Kidney (tissue), 13 donors: ENCODE measurements at regions not wholly inside any gene's neighbourhood (a gene's known extent, or its start where the extent isn't known, plus 50 kb on each side); places are given as distances from the start of the nearest gene placed in this dataset.
"Not testable (repeated sequence)": the region's sequence is repeated elsewhere in the genome, so short reads cannot be mapped to it uniquely, and the experiment has no call there.

Experiments used
- DNase-seq, 5 donors: peaks; one replicate each; pipeline ENCODE4 v3.0.0-alpha.2; 2013 to 2020
- FAIRE-seq: peaks from 2 replicates; lab custom pipeline; 2012; peaks lifted over from hg19 to GRCh38; lab: Jason Lieb, UNC
- H3K27ac ChIP-seq, 2 donors: one replicate each; pipeline ENCODE4 v1.7.0; 2013; ENCODE audit warnings: low read depth in 2 of 2, low read length in 2 of 2, inconsistent platforms in 1 of 2
- H3K27me3 ChIP-seq: one replicate; pipeline ENCODE4 v1.7.1; 2013; ENCODE audit warnings: low read length, inconsistent platforms; ENCODE audit not compliant: control insufficient read depth, insufficient read depth
- H3K36me3 ChIP-seq, 3 donors: one replicate each; pipeline versions ENCODE4 v1.7.0 to v1.7.1; 2013; ENCODE audit warnings: low read length in 3 of 3, control low read depth in 1 of 3, inconsistent platforms in 1 of 3; ENCODE audit not compliant: insufficient read depth in 3 of 3, control insufficient read depth in 2 of 3
- H3K4me1 ChIP-seq, 3 donors: one replicate each; pipeline versions ENCODE4 v1.7.0 to v1.7.1; 2013; ENCODE audit warnings: low read length in 3 of 3, inconsistent platforms in 1 of 3, low read depth in 1 of 3; ENCODE audit not compliant: control insufficient read depth in 2 of 3, insufficient read depth in 2 of 3
- H3K4me3 ChIP-seq, 3 donors: one replicate each; pipeline versions ENCODE4 v1.7.0 to v1.8.1; 2013; ENCODE audit warnings: low read length in 3 of 3, control low read depth in 1 of 3, inconsistent platforms in 1 of 3
- H3K9ac ChIP-seq, 3 donors: one replicate each; pipeline versions ENCODE4 v1.7.0 to v1.7.1; 2013; ENCODE audit warnings: low read length in 3 of 3, control low read depth in 1 of 3, inconsistent platforms in 1 of 3
- H3K9me3 ChIP-seq, 3 donors: one replicate each; pipeline versions ENCODE4 v1.7.0 to v1.7.1; 2013; ENCODE audit warnings: low read length in 3 of 3, control low read depth in 1 of 3, inconsistent platforms in 1 of 3; ENCODE audit not compliant: control insufficient read depth in 2 of 3, insufficient read depth in 1 of 3
- CTCF ChIP-seq: IDR thresholded peaks from 3 replicates; pipeline ENCODE4 v1.5.1; 2012; ENCODE audit warnings: mild to moderate bottlenecking, moderate library complexity, borderline replicate concordance; ENCODE audit not compliant: insufficient read depth; ENCODE audit errors: extremely low read depth
- intact Hi-C: fragments of 100-400 bp; cut with DNase I; formaldehyde crosslinking; loops from one replicate; pipeline ENCODE4 v1.11.1; 2022
- donor health status: control.
- donor health status: control.
- donor health status: control.
- donor health status: control.
- donor health status: control.
- donor health status: DM: yes; HTN: yes; CAD: no.
- donor health status: Normal renal cell carcinoma (clear cell type).

- Histone ChIP-seq H3K4me1 (peaks cover 2 to 6% (median 5%) of the 10 kb centered on the region in 3 donors), H3K4me3 (no peak overlapping the region), H3K27ac (no peak overlapping the region), H3K36me3 (no peaks in the 10 kb centered on the region), H3K9me3 (no peaks in the 10 kb centered on the region), H3K9ac (no peak overlapping the region), H3K27me3 (no peaks in the 10 kb centered on the region)
- intact Hi-C loops: no loop called here
- TF ChIP-seq CTCF: no peak
- DNase-seq (no peak), FAIRE-seq (no peak)
Observed at GRCh38 chr13:79935121-79935520, 405.8 kb downstream of the SPRY2 start.

- H3K27ac ChIP-seq: no peak overlapping the region
- H3K27me3 ChIP-seq: no peaks in the 10 kb centered on the region
- intact Hi-C loops: no loop called here
- H3K4me3 ChIP-seq: no peak overlapping the region
- no peak for TF ChIP-seq CTCF
- H3K36me3 ChIP-seq: no peaks in the 10 kb centered on the region
- FAIRE-seq (no peak), DNase-seq (no peak)
- peaks cover 2 to 6% (median 3%) of the 10 kb centered on the region in 3 donors for H3K4me1 ChIP-seq
- H3K9ac ChIP-seq: no peak overlapping the region
- no peaks in the 10 kb centered on the region for H3K9me3 ChIP-seq
Observed at GRCh38 chr13:79933389-79933788, 407.5 kb downstream of the SPRY2 start.

- Histone ChIP-seq H3K9me3 (no peaks in the 10 kb centered on the region), H3K36me3 (no peaks in the 10 kb centered on the region), H3K4me3 (no peak overlapping the region), H3K27me3 (no peaks in the 10 kb centered on the region), H3K4me1 (peaks cover 2 to 6% (median 3%) of the 10 kb centered on the region in 3 donors), H3K27ac (no peak overlapping the region), H3K9ac (no peak overlapping the region)
- intact Hi-C loops: no loop called here
- FAIRE-seq: no peak
- DNase-seq: no peak
- no peak for TF ChIP-seq CTCF
Observed at GRCh38 chr13:79932556-79932955, 408.4 kb downstream of the SPRY2 start.

- H3K9me3 ChIP-seq, H3K9ac ChIP-seq, H3K36me3 ChIP-seq, H3K4me1 ChIP-seq, intact Hi-C loops, FAIRE-seq, H3K27ac ChIP-seq, H3K4me3 ChIP-seq, H3K27me3 ChIP-seq, DNase-seq: not testable (repeated sequence)
Observed at GRCh38 chr13:79923973-79924556, 416.9 kb downstream of the SPRY2 start.
